Stimulated activated CD4-positive, alpha-beta T cell treated with anti-CD3 and anti-CD28 coated beads, Interleukin-1b, Interleukin-23, amount 100 ng/mL, for 1 hour (primary cell): ENCODE measurements at regions not wholly inside any gene's neighbourhood (a gene's known extent, or its start where the extent isn't known, plus 50 kb on each side); places are given as distances from the start of the nearest gene placed in this dataset.
A peak's percentile ranks its signal among the peaks of the same experiment; 100 is the strongest.
"Not testable (repeated sequence)": the region's sequence is repeated elsewhere in the genome, so short reads cannot be mapped to it uniquely, and the experiment has no call there.

Experiments
- DNase-seq, 2 donors: peaks; one replicate each; pipeline ENCODE4 v3.0.0-alpha.2; 2020; ENCODE audit warnings: low read depth in 2 of 2

- not testable (repeated sequence) for DNase-seq
These were observed 52.3 kb downstream of the SEPTIN7 start for GRCh38 chr7:35853194-35853593.

DNA sequence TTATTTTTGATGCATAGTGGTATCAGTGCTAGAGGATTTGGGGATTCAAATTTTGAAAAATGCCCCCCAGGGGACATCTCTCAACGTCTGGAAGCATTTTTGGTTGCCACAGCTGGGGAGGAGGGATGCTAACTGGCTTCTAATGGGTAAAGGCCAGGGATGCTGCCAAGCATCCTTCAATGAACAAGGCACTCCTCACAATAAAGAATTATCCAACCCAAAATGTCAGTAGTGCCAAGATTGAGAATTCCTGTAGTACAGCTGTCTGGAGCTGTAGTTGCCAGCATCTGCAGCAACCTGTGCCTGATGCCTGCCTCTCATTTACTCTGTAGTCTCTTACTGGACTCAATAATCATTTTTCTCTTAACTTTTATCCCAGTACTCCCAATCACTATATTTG is 53.5 kb downstream of the SEPTIN7 start:
- DNase-seq = no peak

DNA sequence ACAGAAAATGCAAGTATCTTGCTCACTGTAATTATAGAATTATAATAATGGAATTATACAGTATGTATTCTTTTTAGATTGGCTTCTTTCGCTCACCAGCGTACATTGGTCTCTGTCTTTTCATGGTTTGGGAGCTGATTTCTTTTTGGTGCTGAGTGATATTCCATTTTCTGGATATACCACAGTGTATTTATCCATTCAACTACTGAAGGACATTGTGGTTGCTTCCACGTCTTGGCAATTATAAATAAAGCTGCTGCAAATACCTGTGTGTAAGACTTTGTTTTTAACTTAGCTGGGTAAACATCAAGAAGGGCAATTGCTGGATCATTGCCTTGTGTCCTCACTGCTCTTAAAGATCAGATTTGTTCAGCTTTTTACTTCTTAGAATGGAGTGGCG is 55.3 kb downstream of the SEPTIN7 start:
- no peak for DNase-seq

DNA sequence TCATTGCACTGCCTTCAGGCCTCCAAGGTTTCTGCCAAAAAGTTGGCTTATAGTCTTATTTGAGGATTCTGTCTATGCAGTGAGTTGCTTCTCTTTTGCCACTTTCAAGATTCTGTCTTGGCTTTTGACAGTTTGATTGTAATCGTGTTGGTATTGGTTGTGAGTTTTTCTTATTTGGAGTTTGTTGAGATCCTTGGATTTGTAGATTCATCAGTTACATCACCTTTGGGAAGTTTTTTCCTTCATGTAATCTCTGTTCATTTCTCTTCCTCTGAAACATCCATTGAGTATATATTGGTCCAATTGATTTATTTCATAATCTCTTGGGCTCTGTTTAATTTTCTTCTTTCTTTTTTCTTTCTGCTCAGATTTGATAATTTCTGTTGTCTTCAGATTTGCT is 59.8 kb downstream of the SEPTIN7 start:
- DNase-seq = no peak

GRCh38 chr7:35865287-35865686 is 64.4 kb downstream of the SEPTIN7 start:
- DNase-seq = no peak

DNA sequence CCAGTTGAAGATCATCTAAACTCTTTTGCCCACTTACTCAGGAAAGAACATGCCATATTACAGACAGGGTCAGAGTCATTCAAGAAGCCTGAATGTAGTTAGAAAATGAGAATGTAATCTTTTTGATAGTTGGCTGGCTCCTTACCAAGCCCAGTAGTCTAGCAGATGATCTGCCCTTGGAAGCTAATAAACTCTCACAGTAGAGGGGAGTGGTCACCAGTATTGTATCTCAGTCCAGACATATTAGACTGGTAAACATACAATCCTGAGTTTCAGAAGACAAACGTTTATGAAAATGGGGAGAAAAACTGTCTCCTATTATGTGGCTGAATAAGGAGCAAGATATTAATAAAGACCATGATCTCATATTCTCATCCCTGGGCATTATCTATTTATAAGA is 65.3 kb downstream of the SEPTIN7 start:
- no peak for DNase-seq

DNA sequence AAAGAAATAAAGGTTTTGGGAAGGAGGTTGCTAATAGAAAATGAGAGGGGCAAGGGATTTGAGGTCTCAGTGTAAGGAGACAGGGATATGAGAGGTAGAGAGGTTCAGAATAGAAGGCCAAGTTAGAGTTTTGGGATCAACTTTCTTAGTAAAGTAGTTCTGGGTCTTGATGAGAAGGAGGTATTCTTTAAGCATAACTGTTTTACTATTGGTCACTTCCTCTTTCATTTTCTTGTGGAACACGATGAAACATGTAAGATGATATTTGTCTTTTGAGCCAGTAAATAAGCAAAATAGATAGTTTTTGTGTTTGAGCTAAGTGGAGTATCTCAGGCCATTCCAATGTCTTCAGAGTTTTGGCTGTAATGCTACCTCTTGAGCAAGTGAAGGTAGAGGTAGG is 68.3 kb downstream of the SEPTIN7 start:
- not testable (repeated sequence) for DNase-seq

DNA sequence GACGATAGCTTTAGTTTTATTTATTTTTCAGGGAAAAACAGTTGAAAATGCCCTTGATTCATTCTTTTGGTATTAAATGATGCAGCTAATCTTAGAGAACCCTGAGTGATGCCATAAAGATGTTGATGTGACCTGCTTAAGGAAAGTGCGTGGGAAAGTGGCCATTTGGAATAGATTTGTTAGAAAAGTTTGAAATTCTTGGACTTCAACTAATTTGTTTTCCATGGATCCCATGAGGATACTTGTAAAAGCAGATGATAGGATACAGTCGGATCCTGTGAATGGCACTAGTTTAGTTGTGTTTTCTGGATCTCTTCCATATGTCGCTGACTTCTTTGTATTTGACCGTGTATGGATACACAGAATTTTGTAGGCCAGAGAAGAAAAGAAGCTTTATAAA is 69.0 kb downstream of the SEPTIN7 start:
- DNase-seq = no peak

- no peak for DNase-seq
These were observed 71.0 kb downstream of the SEPTIN7 start for GRCh38 chr7:35871856-35872255.

DNA sequence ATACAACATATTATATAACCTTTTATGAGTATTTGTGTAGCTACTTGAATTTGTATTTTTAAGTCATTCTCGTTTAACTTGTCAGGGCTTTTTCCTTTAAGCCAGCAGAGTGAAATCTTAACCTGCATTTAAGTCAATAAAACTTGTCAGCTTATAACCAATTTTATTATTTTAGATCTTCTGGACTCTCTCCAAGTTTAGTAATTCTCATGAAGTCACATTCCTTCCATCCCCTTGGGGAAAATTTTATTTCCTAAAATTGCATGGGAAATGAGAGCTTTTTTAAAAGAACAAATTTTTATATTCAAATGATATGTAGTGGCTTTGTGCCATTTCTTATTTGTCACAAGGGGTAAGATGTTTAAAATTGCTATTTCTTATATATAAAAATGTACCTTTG is 74.0 kb downstream of the SEPTIN7 start:
- no peak for DNase-seq

GRCh38 chr7:35875292-35875691 is 74.4 kb downstream of the SEPTIN7 start:
- no peak for DNase-seq

DNA sequence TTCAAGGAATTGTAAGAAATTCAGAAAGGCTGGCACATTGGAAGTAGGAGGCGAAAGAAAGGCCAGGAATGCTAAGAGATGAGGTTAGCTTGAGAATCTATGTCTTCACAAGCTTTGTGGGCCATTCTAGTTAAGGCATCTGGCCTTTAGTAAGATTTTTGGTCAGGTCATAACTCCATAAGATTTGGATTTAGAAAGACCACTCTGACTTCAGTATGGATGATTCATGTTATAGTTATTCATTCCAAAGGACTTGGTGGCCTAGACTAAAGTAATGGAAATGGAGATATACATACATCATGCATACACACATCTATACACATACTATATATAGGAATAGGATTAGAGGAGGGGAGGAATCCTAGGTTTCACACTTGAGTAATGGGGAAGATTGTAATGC is 77.5 kb downstream of the SEPTIN7 start:
- DNase-seq = no peak

DNA sequence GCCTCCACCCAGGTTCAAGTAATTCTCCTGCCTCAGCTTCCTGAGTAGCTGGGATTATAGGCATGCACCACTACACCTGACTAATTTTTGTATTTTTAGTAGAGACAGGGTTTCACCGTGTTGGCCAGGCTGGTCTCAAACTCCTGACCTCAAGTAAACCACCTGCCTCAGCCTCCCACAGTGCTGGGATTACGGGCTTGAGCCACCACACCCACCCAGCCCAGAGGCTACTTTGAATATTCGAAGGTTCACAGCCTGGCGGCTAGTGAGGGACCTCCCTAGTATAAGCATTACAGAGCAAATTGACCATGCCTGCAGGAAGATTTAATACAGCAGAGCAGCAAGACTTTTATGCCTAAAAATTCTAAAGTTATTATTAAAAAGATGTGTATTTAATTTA is 86.6 kb downstream of the SEPTIN7 start:
- not testable (repeated sequence) for DNase-seq

DNA sequence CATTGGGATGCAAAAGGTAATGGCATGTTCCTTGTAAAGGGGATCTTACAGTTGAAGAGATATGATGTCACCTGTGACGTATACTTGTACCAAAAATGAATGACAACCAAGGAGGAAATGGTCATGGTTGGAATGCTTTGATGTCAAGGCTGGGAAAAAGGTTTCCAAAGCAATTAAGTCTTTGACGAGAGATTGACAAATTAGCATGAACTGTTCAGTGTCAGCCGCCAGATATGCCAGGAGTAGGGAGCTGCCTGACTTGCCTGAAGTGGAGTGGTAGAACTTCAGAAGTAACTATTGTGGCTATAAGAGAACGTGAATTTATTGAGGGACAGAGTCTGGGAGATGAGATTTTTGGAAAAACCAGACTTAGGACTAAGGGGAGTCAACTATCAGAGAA is 88.1 kb downstream of the SEPTIN7 start:
- no peak for DNase-seq

GRCh38 chr7:35889870-35890269 is 89.0 kb downstream of the SEPTIN7 start:
- no peak for DNase-seq

DNA sequence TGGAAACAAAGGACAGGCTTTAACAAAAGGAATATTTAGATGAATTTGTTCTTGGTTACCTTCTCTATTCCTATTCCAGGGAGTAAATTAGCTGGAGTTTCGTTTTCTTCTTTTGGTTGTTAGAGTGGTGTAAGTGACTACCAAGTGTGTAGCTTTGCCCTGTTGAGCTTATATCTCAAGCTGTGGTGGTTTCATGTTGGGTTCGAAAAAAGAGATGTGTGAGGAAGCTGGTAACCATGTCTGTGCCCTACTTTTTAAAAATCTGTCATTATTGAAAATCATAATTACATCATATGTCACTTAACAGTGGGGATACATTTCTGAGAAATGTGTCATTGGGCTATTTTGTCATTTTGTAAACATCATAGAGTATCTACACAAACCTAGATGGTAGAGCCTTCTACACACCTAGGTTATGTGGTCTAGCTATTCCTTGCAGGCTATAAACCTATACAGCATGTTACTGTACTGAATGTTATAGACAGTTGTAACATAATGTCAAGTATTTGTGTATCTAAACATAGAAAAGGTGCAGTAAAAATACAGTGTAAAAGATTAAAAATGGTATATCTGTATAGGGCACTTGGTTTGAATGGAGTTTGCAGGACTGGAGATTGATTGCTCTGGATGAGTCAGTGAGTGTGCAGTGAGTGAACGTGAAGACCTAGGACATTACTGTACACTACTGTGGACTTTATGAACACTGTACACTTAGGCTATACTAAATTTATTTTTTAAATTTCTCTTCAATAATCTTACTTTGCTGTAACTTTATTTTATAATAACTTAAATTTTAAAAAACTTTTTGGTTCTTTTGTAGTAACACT is 90.4 kb downstream of the SEPTIN7 start:
- no peak for DNase-seq

- no peak for DNase-seq
These were observed 92.8 kb downstream of the SEPTIN7 start for GRCh38 chr7:35893649-35894048.

- DNase-seq = no peak
These were observed 93.9 kb downstream of the SEPTIN7 start for GRCh38 chr7:35894721-35895120.

DNA sequence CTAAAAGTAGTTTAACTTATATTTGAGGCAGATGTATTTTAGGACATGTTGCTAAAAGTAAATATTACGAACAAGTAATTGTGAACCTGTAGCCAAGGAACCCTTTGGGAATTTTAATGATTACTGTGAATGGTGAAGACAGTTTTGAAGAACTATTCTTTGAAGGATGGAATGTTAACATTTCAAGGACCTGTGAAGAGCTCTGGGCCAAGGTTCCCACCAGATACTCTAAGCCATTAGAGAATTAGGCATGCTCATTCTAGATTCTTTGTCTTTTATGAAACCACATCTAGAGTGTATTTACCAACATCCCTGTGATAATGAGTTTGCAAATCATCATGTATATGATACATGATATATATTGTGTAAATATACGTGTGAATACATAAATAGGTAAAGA is 99.8 kb downstream of the SEPTIN7 start:
- DNase-seq = no peak

- no peak for DNase-seq
These were observed 104.7 kb downstream of the SEPTIN7 start for GRCh38 chr7:35905555-35905954.

GRCh38 chr7:35906191-35906908 is 105.5 kb downstream of the SEPTIN7 start:
- peak; percentile 34 to 41 for DNase-seq

- DNase-seq = no peak
These were observed 107.7 kb downstream of the SEPTIN7 start for GRCh38 chr7:35908331-35909216.
